ENCODE measurements at regions not wholly inside any gene's neighbourhood (a gene's known extent, or its start where the extent isn't known, plus 50 kb on each side); places are given as distances from the start of the nearest gene placed in this dataset.

- H3K4me1 ChIP-seq (ENCODE audit: control insufficient read depth, insufficient read depth, low read depth, low read length) = peaks cover under 1% of the 10 kb centered on the region
- H3K36me3 ChIP-seq (ENCODE audit: control insufficient read depth in 1 of 2, insufficient read depth in 2 of 2, low read depth in 1 of 2, low read length in 2 of 2) = no peaks in the 10 kb centered on the region
- H2BK15ac ChIP-seq (ENCODE audit: low read depth, poor library complexity, severe bottlenecking) = no peak overlapping the region
- no peaks in the 10 kb centered on the region for H3K79me1 ChIP-seq (replicated peaks; ENCODE audit: low read length, poor library complexity, severe bottlenecking)
- no peak for DNase-seq
- H2BK12ac ChIP-seq (ENCODE audit: low read length in 2 of 2) = no peak overlapping the region
- H3K4ac ChIP-seq (ENCODE audit: low read depth in 1 of 2, low read length in 2 of 2) = no peak overlapping the region
- no peak overlapping the region for H3K4me3 ChIP-seq (ENCODE audit: insufficient read depth in 1 of 2, low read depth in 1 of 2, low read length in 2 of 2)
- peaks cover 8% of the 10 kb centered on the region for H3K9me3 ChIP-seq (ENCODE audit: control insufficient read depth, low read length)
- no peak overlapping the region for H3K9ac ChIP-seq (ENCODE audit: low read length)
- H3K23ac ChIP-seq (ENCODE audit: low read length in 2 of 2) = no peak overlapping the region
- no peak overlapping the region for H3K14ac ChIP-seq (ENCODE audit: low read length in 2 of 2)
- no peak overlapping the region for H2AFZ ChIP-seq (ENCODE audit: low read depth, low read length)
- H3K4me2 ChIP-seq (ENCODE audit: low read length, poor library complexity, severe bottlenecking) = no peak overlapping the region
- 60% methylated on average over 2 of the region's 2 CpGs for WGBS
- no peak overlapping the region for H3K18ac ChIP-seq (ENCODE audit: low read depth in 1 of 2, low read length in 2 of 2)
- H3K27me3 ChIP-seq (ENCODE audit: control insufficient read depth in 1 of 2, insufficient read depth in 1 of 2, low read length in 2 of 2) = peaks cover 0 to 16% of the 10 kb centered on the region in 2 experiments
- no peak overlapping the region for H2BK120ac ChIP-seq (ENCODE audit: low read depth, low read length)
- H2AK5ac ChIP-seq (ENCODE audit: low read length, severe bottlenecking) = no peak overlapping the region
- no peak overlapping the region for H2BK5ac ChIP-seq (ENCODE audit: low read depth, low read length, poor library complexity, severe bottlenecking)
- no peak overlapping the region for H4K8ac ChIP-seq (ENCODE audit: low read length)
- no peak overlapping the region for H4K91ac ChIP-seq (ENCODE audit: low read length)
- no peak overlapping the region for H3K27ac ChIP-seq (ENCODE audit: low read length, poor library complexity, severe bottlenecking)
Measured at GRCh38 chr3:113103588-113103987, 107.8 kb upstream of the BOC start.

GRCh38 chr3:113104357-113105092 lies 106.8 kb upstream of the BOC start:
- no peak overlapping the region for H3K9ac ChIP-seq (ENCODE audit: low read length)
- no peak overlapping the region for H2BK12ac ChIP-seq (ENCODE audit: low read length in 2 of 2)
- no peak overlapping the region for H3K4me2 ChIP-seq (ENCODE audit: low read length, poor library complexity, severe bottlenecking)
- WGBS = 77% methylated on average over 7 of the region's 11 CpGs
- no peak overlapping the region for H4K8ac ChIP-seq (ENCODE audit: low read length)
- H3K18ac ChIP-seq (ENCODE audit: low read depth in 1 of 2, low read length in 2 of 2) = no peak overlapping the region
- H3K4ac ChIP-seq (ENCODE audit: low read depth in 1 of 2, low read length in 2 of 2) = no peak overlapping the region
- no peak overlapping the region for H2AK5ac ChIP-seq (ENCODE audit: low read length, severe bottlenecking)
- H3K14ac ChIP-seq (ENCODE audit: low read length in 2 of 2) = no peak overlapping the region
- no peak overlapping the region for H2BK5ac ChIP-seq (ENCODE audit: low read depth, low read length, poor library complexity, severe bottlenecking)
- H3K9me3 ChIP-seq (ENCODE audit: control insufficient read depth, low read length) = peaks cover 6% of the 10 kb centered on the region
- H4K91ac ChIP-seq (ENCODE audit: low read length) = no peak overlapping the region
- H3K23ac ChIP-seq (ENCODE audit: low read length in 2 of 2) = no peak overlapping the region
- H3K4me3 ChIP-seq (ENCODE audit: insufficient read depth in 1 of 2, low read depth in 1 of 2, low read length in 2 of 2) = no peak overlapping the region
- no peak overlapping the region for H2BK15ac ChIP-seq (ENCODE audit: low read depth, poor library complexity, severe bottlenecking)
- no peaks in the 10 kb centered on the region for H3K36me3 ChIP-seq (ENCODE audit: control insufficient read depth in 1 of 2, insufficient read depth in 2 of 2, low read depth in 1 of 2, low read length in 2 of 2)
- no peaks in the 10 kb centered on the region for H3K79me1 ChIP-seq (replicated peaks; ENCODE audit: low read length, poor library complexity, severe bottlenecking)
- DNase-seq = no peak
- H3K4me1 ChIP-seq (ENCODE audit: control insufficient read depth, insufficient read depth, low read depth, low read length) = no peaks in the 10 kb centered on the region
- no peak overlapping the region for H2AFZ ChIP-seq (ENCODE audit: low read depth, low read length)
- H2BK120ac ChIP-seq (ENCODE audit: low read depth, low read length) = no peak overlapping the region
- peaks cover 0 to 16% of the 10 kb centered on the region in 2 experiments for H3K27me3 ChIP-seq (ENCODE audit: control insufficient read depth in 1 of 2, insufficient read depth in 1 of 2, low read length in 2 of 2)
- H3K27ac ChIP-seq (ENCODE audit: low read length, poor library complexity, severe bottlenecking) = no peak overlapping the region

DNA sequence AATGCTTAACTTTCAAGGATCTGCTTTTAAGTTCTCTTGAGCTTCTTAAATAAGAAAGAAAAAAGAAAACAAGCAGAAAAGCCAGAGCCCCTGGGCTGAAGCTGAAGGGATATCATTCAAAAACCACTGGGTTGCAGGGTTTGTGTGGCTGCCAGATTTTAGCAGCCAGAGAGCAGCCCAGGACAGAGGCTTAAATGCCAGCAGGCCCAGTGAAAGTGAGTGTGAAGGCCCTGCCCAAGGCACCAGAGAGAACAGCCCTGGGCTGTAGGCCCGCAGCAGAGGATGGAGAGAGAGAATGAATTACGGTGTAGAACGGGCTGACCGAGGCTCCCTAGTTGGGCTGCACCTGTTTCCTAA lies 106.3 kb upstream of the BOC start:
- H2BK120ac ChIP-seq (ENCODE audit: low read depth, low read length) = no peak overlapping the region
- H2BK15ac ChIP-seq (ENCODE audit: low read depth, poor library complexity, severe bottlenecking) = no peak overlapping the region
- H3K4me2 ChIP-seq (ENCODE audit: low read length, poor library complexity, severe bottlenecking) = no peak overlapping the region
- H3K23ac ChIP-seq (ENCODE audit: low read length in 2 of 2) = no peak overlapping the region
- H3K9ac ChIP-seq (ENCODE audit: low read length) = no peak overlapping the region
- H2AK5ac ChIP-seq (ENCODE audit: low read length, severe bottlenecking) = no peak overlapping the region
- H3K79me1 ChIP-seq (replicated peaks; ENCODE audit: low read length, poor library complexity, severe bottlenecking) = no peaks in the 10 kb centered on the region
- H3K4ac ChIP-seq (ENCODE audit: low read depth in 1 of 2, low read length in 2 of 2) = no peak overlapping the region
- H4K91ac ChIP-seq (ENCODE audit: low read length) = no peak overlapping the region
- no peaks in the 10 kb centered on the region for H3K36me3 ChIP-seq (ENCODE audit: control insufficient read depth in 1 of 2, insufficient read depth in 2 of 2, low read depth in 1 of 2, low read length in 2 of 2)
- H4K8ac ChIP-seq (ENCODE audit: low read length) = no peak overlapping the region
- WGBS = 69% methylated on average over 3 of the region's 4 CpGs
- no peak overlapping the region for H3K27ac ChIP-seq (ENCODE audit: low read length, poor library complexity, severe bottlenecking)
- H3K14ac ChIP-seq (ENCODE audit: low read length in 2 of 2) = no peak overlapping the region
- DNase-seq = no peak
- H3K4me3 ChIP-seq (ENCODE audit: insufficient read depth in 1 of 2, low read depth in 1 of 2, low read length in 2 of 2) = no peak overlapping the region
- H3K9me3 ChIP-seq (ENCODE audit: control insufficient read depth, low read length) = peaks cover under 1% of the 10 kb centered on the region
- H3K4me1 ChIP-seq (ENCODE audit: control insufficient read depth, insufficient read depth, low read depth, low read length) = no peaks in the 10 kb centered on the region
- H3K18ac ChIP-seq (ENCODE audit: low read depth in 1 of 2, low read length in 2 of 2) = no peak overlapping the region
- no peak overlapping the region for H2AFZ ChIP-seq (ENCODE audit: low read depth, low read length)
- H2BK12ac ChIP-seq (ENCODE audit: low read length in 2 of 2) = no peak overlapping the region
- peaks cover 0 to 16% of the 10 kb centered on the region in 2 experiments for H3K27me3 ChIP-seq (ENCODE audit: control insufficient read depth in 1 of 2, insufficient read depth in 1 of 2, low read length in 2 of 2)
- H2BK5ac ChIP-seq (ENCODE audit: low read depth, low read length, poor library complexity, severe bottlenecking) = no peak overlapping the region

DNA sequence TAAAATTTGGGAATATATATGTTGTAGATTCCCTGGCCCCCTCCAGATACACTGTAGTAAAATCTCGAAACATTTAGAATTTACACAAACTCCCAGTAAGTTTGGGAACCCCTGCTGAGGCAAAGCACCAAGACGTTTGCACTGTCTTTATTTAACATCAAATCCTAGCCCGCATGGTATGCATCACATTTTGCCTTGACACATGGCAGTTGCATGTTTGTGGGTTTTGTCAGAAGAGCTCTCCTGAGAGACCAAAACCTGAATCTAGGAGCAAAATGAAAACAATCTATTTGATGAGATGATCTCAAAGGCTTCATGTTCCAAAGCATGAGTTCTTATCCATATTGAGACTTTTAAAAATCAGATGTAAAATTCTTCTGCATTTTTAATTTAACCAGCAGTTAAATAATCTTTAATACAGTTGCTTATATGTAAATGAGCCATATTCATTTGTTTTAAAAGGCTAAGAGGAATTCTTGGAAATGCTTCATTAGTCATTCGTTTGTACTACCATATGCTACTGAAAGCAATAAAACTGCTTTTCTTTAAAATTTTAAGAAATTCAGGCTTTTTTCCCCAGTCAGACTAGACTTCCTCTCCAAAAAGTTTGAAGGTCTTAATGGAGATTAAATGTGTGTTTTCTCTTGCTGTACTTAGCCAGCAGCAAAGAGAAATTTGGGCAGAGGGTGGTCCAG lies 105.2 kb upstream of the BOC start:
- H2BK15ac ChIP-seq (ENCODE audit: low read depth, poor library complexity, severe bottlenecking) = no peak overlapping the region
- H3K79me1 ChIP-seq (replicated peaks; ENCODE audit: low read length, poor library complexity, severe bottlenecking) = no peaks in the 10 kb centered on the region
- H3K18ac ChIP-seq (ENCODE audit: low read depth in 1 of 2, low read length in 2 of 2) = peak overlapping the region in 1 of 2 experiments; percentile 61
- H3K14ac ChIP-seq (ENCODE audit: low read length in 2 of 2) = no peak overlapping the region
- H3K4me3 ChIP-seq (ENCODE audit: insufficient read depth in 1 of 2, low read depth in 1 of 2, low read length in 2 of 2) = no peak overlapping the region
- H3K23ac ChIP-seq (ENCODE audit: low read length in 2 of 2) = no peak overlapping the region
- H3K27me3 ChIP-seq (ENCODE audit: control insufficient read depth in 1 of 2, insufficient read depth in 1 of 2, low read length in 2 of 2) = peaks cover 0 to 16% of the 10 kb centered on the region in 2 experiments
- no peak overlapping the region for H3K27ac ChIP-seq (ENCODE audit: low read length, poor library complexity, severe bottlenecking)
- H2AK5ac ChIP-seq (ENCODE audit: low read length, severe bottlenecking) = no peak overlapping the region
- no peak overlapping the region for H4K8ac ChIP-seq (ENCODE audit: low read length)
- no peak overlapping the region for H2AFZ ChIP-seq (ENCODE audit: low read depth, low read length)
- H3K36me3 ChIP-seq (ENCODE audit: control insufficient read depth in 1 of 2, insufficient read depth in 2 of 2, low read depth in 1 of 2, low read length in 2 of 2) = no peaks in the 10 kb centered on the region
- no peak overlapping the region for H3K9ac ChIP-seq (ENCODE audit: low read length)
- no peaks in the 10 kb centered on the region for H3K9me3 ChIP-seq (ENCODE audit: control insufficient read depth, low read length)
- peak; percentile 39 for DNase-seq
- peaks cover 2% of the 10 kb centered on the region for H3K4me1 ChIP-seq (ENCODE audit: control insufficient read depth, insufficient read depth, low read depth, low read length)
- no peak overlapping the region for H4K91ac ChIP-seq (ENCODE audit: low read length)
- H2BK120ac ChIP-seq (ENCODE audit: low read depth, low read length) = no peak overlapping the region
- H2BK5ac ChIP-seq (ENCODE audit: low read depth, low read length, poor library complexity, severe bottlenecking) = no peak overlapping the region
- H2BK12ac ChIP-seq (ENCODE audit: low read length in 2 of 2) = no peak overlapping the region
- 10% methylated on average over 2 of the region's 4 CpGs for WGBS
- H3K4ac ChIP-seq (ENCODE audit: low read depth in 1 of 2, low read length in 2 of 2) = no peak overlapping the region
- no peak overlapping the region for H3K4me2 ChIP-seq (ENCODE audit: low read length, poor library complexity, severe bottlenecking)
